ENCODE measurements at regions not wholly inside any gene's neighbourhood (a gene's known extent, or its start where the extent isn't known, plus 50 kb on each side); places are given as distances from the start of the nearest gene placed in this dataset.
"Not testable (repeated sequence)": the region's sequence is repeated elsewhere in the genome, so short reads cannot be mapped to it uniquely, and the experiment has no call there.

DNA sequence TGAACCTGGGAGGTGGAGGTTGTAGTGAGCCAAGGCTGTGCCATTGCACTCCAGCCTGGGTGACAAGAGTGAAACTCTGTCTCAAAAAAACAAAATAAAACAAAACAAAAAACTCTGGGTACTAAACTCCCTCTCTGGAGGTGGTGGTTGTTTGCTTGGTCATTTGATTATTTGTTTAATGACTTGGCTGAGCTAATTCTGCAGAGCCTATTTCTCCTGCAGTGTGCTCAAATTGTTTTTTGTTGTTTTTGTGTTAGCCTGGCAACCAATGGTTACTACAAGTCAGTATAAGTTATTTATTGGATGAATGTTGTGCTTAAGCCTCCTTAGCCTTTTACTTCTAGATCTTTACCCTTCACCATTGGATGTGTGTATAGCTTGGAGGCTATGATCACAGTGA, 387.5 kb downstream of the ADCYAP1 start:
- no peak for DNase-seq (ENCODE audit: low read depth in 2 of 2)

DNA sequence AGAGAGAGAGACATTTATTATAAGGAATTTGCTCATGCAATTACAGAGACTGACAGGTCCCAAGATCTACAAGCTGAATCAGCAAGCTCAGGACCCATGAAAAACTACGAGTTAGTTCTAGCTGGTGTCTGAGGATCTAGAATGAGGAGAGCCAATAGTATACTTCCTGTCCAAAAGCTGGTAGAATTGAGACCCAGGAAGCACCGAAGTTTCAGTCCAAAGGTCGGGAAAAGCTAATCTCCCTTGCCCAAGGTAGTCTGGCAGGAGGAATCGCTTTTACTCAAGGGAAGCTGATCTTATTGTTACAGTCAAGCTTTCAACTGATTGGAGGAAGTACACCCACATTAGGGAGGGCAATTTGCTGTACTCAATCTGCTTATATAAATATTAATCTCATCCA, 389.6 kb downstream of the ADCYAP1 start:
- DNase-seq (ENCODE audit: low read depth in 2 of 2): no peak

DNA sequence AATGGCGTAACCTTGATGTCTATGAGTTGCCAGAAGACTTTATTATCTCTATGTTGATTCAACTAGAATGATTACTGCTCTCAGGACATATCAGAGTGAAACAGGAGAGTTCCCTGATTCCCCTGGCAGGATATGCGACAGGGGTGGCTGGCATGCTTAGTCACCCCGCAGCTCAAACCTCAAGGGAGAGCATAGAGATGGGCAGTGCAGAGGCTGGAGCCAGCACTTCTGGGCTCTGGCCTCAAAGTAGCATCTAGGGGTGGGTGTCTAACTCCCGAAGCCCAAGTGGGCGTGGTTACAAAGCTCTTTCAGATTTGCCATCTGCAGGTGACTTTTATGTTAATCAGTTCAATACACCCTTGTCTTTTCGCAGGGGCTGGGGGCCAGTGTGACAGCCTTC, 391.6 kb downstream of the ADCYAP1 start:
- DNase-seq (ENCODE audit: low read depth in 2 of 2): no peak

DNA sequence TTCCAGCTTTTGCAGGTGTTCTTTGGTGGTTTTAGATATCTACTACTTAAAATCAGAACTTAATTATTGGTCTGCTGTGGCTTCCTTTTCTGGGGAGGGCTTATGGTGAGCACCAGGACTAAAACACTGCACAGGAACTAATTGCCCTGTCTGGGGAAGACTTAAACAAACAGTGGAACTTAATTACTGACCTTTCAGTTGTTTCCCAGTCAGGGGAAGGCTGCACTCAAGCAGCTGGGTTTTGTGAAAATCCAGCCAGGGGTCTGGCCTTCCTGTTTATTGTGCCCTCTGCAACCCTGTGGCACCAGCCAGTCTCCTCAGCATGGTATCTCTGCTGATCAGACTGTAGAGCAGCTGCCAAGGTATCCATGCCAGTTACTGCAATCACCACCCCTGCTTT, 398.2 kb downstream of the ADCYAP1 start:
- DNase-seq (ENCODE audit: low read depth in 2 of 2): no peak

DNA sequence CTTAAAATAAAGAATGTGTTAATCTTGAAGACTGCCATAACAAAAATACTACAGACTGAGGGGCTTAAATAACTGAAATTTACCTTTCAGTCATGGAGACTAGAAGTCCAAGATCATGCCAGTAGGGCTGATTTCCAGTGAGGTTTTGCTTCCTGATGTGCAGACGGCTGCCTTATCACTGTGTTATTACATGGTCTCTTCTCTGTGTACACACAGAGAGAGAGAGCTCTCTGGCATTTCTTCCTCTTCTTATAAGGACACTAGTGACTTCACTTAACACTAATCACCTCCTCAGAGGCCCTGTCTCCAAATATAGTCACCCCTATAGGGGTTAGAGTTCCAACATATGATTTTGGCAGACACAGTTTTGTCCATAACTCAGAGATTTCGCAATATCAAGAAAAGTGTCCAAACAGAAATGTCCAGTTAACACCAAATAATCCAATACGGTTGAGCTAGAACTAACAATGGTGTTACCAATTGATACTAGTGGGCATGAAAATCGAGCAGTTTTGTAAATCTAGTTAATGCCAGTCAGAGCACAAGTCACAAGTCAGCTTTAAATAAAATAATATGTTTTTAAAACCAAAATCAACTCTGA, 399.8 kb downstream of the ADCYAP1 start:
- no peak for DNase-seq (ENCODE audit: low read depth in 2 of 2)

DNA sequence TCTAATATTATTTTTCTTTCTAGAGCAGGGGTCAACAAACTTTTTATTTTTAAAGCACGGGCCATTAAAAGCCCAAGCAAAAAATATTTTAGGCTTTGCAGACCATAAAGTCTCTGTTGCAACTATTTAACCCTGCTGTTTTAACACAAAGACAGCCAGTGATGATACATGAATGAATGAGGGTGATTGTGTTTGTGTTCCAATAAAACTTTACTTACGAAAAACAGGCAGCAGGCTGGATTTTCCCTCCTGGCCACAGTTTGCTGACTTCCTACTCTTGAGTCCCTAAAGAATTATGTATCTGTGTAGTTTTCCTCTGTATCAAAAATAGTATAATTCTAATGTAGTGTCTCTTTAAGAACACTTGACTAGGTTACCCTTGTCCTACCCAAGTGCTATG, 402.0 kb downstream of the ADCYAP1 start:
- DNase-seq (ENCODE audit: low read depth in 2 of 2): no peak

DNA sequence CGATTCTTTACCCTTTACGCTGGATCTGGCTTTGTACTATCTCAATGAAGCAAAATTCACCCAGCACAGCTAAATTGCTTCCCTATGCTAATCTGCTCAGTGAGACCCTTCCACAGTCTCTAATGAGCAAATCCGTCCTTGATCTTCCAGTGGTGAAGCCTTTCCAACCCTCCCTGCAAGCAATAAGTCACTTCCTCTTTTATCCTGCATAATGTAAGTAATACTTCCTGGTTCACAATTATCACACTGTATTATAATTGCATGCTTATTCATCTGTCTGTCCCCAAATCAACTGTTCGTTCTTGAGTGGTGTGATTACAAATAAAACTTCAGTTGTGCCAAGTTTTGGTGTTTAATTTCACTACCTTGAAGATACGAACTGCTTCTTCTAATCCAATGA, 404.0 kb downstream of the ADCYAP1 start:
- DNase-seq (ENCODE audit: low read depth in 2 of 2): no peak

DNA sequence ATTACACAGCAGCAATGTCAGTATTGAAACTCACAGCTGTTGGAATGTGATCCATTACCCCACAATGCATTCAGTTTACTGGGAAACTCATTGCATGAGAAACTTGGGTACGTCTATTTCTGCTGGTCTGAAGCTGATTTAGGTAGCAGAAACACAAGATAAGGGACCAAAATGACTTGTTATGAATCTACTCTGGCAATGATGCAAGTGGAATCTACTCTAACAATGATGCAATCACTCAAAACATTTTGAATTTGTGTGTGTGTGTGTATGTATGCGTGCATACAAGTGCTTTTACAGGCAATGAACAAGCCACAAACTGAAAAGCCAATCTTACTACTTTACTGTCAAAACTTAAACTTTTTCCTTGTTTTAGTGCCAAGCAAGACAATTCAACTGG, 406.7 kb downstream of the ADCYAP1 start:
- DNase-seq (ENCODE audit: low read depth in 2 of 2): no peak

DNA sequence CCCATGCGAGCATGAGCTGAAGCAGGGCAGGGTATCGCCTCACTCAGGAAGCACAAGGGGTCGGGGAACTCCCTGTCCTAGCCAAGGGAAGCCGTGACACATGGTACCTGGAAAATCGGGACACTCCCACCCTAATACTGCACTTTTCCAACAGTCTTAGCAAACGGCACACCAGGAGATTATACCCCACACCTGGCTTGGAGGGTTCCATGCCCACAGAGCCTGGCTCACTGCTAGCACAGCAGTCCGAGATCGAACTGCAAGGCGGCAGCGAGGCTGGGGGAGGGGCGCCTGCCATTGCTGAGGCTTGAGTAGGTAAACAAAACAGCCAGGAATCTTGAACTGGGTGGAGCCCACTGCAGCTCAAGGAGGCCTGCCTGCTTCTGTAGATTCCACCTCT, 430.7 kb downstream of the ADCYAP1 start:
- not testable (repeated sequence) for DNase-seq (ENCODE audit: low read depth in 2 of 2)

DNA sequence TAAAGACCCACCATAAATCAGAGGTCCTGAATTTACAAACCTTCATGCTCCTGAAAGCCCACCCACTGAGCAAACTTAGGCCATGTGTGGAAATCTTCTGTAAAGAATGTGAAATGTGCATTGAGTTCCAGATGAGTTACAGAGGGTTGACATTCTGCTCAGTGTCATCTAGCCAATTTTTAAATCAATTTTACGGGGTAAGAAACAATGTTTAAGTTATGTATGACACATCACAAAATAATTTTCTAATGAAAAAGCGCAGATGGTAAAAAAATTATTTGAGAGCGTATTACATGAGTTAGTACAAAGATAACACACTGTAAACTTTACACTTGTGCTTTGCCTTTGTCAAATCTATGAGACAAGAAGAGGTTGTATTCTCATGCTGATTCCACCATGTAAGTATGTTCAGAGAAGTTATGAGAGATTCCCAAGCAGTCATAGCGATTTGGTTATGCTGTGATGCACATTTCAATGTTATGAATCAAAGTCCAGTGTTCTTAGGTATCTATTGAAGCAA, 446.3 kb downstream of the ADCYAP1 start:
- DNase-seq (ENCODE audit: low read depth in 2 of 2): no peak

DNA sequence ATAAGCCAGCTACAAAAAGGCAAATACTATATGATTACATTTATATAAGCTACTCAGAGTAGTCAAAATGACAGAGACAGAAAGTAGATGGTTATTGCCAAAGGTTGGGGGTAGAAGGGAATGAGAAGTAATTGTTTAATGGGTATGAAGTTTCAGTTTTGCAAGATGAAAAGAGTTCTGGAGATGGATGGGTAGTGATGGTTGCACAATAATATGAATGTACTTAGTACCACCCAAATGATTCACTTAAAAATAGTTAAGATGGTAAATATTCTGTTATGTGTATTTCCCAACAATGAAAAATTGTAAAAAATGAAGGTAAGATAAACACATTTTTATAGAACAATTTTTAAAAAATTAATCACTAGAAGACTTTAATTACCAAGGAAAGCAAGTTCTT, 448.4 kb downstream of the ADCYAP1 start:
- DNase-seq (ENCODE audit: low read depth in 2 of 2): no peak

DNA sequence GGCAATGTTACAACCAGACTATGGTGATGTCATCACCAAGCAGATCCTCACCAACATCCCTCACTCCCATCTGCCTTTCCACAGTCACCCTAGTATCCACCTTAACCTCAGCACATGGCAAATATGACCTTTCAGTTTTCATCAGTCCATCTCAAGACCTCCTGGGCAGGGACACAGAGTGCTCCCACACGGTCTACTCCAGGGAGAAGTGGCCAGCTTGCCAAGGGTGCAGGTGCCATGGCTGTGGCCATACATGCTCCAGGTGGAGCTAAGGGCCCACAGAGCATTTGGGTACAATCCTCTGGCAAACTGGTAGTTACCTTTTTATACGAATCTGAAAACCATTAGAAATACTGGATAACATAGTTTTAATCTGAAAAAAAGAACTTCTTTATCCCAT, 453.1 kb downstream of the ADCYAP1 start:
- DNase-seq (ENCODE audit: low read depth in 2 of 2): no peak

DNA sequence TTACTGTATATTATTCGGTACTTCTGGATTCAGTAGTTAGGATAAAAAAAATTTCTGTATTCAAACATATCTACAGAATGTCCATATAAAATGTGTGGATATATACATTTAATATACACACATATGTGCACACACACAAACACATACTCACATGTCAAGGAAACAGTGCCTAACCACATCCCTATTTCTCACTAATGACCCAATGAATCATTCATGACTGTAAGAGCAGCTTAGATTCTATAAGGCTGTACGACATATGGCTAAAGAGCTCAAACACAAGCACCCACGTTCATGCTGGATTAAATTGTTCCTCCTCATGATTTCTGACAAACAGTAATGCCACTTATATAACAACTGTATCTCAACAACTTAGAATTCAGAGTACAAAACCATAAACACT, 457.3 kb downstream of the ADCYAP1 start:
- no peak for DNase-seq (ENCODE audit: low read depth in 2 of 2)

DNA sequence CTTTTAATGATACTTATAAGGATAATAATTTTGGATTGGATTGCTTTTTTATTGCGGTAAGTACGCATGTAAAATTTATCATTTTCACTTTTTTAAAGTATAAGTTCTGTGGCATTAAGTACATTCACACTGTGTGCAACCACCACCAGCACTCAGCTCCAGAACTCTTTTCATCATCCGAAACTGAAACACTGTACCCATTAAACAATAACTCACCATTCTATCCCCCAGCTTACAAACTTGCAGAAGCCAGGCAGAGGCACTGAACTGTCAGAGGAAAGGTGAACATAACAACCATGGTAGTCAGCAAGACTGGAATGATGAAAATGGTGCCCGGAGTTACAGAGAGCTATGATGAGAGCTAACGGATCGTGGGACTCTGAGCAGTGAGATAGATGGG, 465.9 kb downstream of the ADCYAP1 start:
- DNase-seq (ENCODE audit: low read depth in 2 of 2): no peak

DNA sequence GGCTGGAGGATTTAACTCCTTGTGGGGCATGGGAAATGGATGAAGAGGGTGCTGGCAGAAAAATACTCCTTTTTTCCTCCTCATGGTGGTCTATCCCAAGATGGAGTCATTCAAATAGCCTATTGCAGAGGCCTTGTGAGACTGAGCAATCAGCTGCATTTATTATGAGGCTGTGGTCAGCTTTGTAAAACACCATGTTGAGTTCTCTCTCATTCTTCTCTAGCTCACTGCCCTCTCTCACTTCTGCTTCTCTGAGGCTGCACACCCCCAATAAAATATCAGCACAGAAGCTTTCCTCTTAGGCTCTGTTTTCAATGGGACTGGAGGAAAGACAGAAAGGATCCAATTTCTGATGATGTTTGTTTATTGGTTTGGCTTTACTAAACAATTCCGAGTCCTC, 467.1 kb downstream of the ADCYAP1 start:
- no peak for DNase-seq (ENCODE audit: low read depth in 2 of 2)

DNA sequence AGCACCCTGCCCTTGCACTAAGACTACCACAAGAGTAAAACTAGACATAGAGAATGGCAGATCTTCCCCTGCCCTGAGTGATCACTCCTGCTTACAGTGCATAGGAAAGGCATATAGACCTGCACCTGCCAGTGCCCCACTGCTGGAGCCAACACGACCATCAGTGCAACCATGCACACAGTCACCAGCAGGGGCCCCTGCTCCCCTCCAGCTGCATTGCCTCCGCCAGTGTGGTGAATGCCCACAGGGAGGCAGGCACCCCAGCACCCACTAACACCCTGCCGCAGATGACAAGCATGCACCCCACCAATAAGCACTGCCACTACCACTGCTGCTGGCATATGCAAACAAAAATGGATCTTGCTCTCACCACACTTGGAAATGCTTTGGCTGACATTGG, 478.8 kb downstream of the ADCYAP1 start:
- DNase-seq (ENCODE audit: low read depth in 2 of 2): no peak

DNA sequence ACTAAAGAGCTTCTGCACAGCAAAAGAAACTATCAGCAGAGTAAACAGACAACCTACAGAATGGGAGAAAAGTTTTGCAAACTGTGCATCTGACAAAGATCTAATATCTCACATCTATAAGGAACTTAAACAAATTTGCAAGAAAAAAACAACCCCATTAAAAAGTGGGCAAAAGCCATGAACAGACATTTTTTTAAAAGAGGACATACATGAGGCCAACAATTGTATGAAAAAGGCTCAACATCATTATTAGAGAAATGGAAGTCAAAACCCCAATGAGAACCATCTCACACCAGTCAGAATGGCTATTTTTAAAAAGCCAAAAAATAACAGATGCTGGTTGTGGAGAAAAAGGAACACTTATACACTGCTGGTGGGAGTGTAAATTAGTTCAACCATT, 483.8 kb downstream of the ADCYAP1 start:
- DNase-seq (ENCODE audit: low read depth in 2 of 2): not testable (repeated sequence)

DNA sequence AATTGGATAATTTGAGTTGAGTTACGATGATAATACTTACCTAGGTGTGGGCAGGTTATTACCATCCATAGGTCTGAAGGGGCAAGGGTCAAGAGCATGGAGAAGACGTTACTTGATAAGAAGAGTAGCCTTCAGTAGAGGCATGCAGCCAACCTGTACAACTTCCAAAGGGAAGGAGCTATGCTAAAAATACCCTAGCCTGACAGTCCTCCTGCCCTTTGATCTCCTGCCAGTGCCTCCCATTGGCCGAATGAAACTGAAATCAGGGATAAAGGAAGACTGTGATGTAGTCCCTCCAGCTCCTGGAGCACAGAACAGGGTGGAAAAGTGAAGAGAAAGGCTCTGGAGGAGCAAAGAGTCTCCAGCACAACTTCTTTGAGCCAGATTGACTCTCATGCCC, 487.4 kb downstream of the ADCYAP1 start:
- no peak for DNase-seq (ENCODE audit: low read depth in 2 of 2)

DNA sequence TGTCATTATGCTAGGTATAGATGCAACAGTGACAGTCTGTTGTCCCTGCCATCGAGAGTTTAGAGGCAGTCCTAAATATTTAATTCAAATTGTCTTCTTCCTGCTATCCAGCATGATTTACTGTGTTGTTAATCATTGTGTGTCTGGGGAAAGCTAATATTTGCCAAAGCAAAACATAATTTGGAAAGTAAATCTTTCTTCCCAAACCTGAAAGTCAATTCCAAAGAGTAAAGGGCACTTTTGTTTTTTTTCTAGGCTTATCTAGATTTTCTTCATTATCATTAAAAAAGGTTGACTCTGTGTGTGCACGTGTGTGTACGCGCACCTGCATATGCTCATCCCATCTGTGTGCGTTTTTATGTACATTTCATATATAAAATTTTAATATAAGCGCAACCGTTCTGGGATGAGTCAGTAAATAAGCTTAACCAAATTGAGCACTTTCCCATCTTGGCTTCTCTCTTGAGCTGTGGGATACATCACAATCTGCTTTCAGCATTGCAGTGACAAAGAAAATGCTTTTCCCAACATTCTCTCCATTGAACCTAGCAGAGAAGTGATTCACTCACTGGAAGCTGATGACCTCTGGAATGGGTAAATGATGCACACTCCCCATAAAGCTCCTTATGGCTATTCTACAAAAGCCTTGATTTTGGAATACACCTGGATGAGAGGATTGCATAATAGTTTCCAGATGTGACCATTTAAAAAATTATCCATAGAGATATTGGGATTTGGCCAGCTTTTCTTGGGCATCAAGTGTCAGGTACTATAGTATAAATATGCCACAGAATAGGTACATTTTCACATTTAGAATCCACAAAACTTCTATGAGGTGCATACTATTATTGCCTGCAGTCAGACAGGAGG, 488.4 kb downstream of the ADCYAP1 start:
- no peak for DNase-seq (ENCODE audit: low read depth in 2 of 2)

DNA sequence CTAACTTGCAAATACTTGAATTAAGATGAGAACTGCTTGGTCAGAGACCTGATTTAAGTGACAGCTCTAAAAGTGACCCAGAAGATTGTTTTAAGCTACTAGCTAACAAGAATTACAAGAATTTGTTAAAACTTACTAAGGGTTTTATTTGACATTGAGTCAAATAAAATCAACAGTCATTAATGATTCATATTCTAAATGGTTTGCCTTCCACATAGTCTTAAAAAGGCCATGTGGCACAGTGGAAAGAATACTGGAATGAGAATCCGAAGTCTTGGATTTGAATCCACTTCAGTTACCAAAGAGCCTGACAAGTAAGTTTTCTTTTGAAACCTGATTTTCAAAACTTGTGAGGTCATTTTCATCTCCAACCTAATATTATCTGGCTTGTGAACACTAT, 489.3 kb downstream of the ADCYAP1 start:
- DNase-seq (ENCODE audit: low read depth in 2 of 2): no peak

DNA sequence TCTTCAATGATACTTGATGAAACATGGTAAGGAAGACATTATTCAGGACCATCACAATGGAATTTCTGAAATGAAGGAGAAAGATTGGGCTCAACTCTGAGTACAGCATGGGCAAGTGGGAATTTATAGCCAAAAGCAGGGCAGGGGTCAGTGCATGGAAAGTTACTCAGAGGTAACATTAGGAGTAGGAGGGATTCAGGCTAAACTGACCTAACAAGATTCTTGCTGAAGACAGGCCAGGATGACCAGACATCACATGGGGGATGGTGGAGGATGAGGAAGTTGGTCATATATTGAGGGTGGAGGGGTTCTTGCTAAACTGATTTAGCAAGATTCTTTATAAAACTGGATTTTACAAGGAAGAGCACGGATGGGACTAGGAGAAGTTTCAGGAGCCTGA, 489.8 kb downstream of the ADCYAP1 start:
- DNase-seq (ENCODE audit: low read depth in 2 of 2): no peak

DNA sequence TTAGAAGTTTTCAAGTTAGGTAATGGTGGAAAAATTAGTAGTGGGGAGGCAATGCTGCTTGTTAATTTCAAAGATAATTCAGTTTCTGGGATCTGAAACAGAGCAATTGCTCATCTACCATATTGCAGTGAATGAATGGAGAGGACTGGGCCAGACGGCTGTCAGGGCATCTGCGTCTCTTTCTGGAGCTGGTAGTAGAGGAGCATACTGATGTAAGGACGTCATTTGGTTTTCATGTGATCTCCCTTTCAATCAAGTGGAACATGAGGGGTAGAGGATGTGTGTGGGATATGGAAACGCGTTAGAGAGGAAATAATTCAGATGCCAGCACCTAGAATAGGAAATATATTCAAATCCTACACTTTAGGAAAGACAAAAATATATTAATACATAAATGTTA, 490.3 kb downstream of the ADCYAP1 start:
- no peak for DNase-seq (ENCODE audit: low read depth in 2 of 2)

DNA sequence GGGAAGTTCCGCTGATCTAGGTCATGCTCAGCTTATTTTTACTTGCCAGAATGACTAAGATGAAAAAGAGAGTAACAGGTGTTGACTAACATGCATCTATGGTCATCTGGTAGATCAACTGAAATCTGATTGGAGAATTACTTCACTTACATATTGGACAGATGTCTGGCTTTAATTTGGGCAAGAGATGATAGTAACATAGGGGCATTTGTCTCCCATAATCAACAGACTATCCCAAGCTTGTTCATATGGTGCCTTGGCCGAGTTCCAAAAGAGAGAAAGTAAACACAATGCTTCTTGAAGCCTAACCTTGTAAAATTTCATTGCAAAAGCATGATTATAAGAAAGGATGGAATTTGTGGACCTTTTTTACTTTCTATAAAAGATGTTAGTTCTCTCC, 503.7 kb downstream of the ADCYAP1 start:
- no peak for DNase-seq (ENCODE audit: low read depth in 2 of 2)

Data from stimulated activated CD8-positive, alpha-beta memory T cell treated with anti-CD3 and anti-CD28 coated beads, Interleukin-7, amount 100 ng/mL, for 1 hour (primary cell).